GM21786 (cell line): ENCODE measurements at regions not wholly inside any gene's neighbourhood (a gene's known extent, or its start where the extent isn't known, plus 50 kb on each side); places are given as distances from the start of the nearest gene placed in this dataset.

Source experiments
- ATAC-seq: cut with Tn5 transposase; IDR thresholded peaks from one replicate; pipeline ENCODE4 v1.9.1; 2021; ENCODE audit not compliant: unreplicated experiment

GRCh38 chr2:187274146-187274545 is 173.9 kb downstream of the CALCRL start:
- ATAC-seq = no peak

- ATAC-seq = no peak
These were observed 175.8 kb downstream of the CALCRL start for GRCh38 chr2:187272255-187272654.

GRCh38 chr2:187271825-187272224 is 176.2 kb downstream of the CALCRL start:
- ATAC-seq = no peak

DNA sequence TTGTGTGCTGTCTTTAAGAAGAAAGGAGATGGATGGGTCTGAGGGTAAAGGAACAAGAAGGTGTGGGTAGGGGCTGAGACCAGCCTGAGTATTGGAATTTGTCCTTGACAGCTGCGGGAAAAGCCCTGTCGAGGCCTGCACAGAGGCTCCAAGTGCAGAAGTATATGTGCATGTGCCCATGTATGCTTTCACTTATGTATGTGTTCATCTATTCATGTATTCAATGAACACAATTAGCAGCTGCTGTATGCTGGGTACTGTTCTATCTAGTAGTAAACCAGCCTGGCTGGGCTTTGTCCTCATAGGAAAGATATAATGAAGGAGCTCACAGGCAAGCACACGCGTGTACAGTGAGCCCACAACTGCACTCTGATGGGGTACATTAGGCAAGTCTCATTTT is 181.4 kb downstream of the CALCRL start:
- no peak for ATAC-seq

- ATAC-seq = no peak
These were observed 181.9 kb downstream of the CALCRL start for GRCh38 chr2:187266147-187266546.

DNA sequence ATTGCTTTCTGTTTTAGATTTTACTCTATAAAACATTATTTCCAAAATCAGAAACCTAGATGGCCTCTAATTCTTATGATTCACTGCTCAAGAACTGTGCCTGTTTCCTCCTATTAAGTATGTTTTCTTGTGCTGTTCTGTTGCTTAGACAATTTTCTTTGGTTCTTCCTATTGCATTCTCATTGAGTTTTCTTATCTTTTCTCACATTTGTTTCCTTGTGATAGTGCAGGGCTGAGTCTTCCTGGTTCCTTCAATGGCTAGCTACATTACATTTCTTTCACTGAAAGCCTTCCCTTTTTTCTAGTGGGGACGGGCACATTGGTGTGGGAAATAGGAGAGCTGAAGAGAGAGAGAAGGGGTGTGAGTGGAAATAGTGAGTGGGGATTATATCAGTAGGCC is 183.4 kb downstream of the CALCRL start:
- ATAC-seq = no peak

DNA sequence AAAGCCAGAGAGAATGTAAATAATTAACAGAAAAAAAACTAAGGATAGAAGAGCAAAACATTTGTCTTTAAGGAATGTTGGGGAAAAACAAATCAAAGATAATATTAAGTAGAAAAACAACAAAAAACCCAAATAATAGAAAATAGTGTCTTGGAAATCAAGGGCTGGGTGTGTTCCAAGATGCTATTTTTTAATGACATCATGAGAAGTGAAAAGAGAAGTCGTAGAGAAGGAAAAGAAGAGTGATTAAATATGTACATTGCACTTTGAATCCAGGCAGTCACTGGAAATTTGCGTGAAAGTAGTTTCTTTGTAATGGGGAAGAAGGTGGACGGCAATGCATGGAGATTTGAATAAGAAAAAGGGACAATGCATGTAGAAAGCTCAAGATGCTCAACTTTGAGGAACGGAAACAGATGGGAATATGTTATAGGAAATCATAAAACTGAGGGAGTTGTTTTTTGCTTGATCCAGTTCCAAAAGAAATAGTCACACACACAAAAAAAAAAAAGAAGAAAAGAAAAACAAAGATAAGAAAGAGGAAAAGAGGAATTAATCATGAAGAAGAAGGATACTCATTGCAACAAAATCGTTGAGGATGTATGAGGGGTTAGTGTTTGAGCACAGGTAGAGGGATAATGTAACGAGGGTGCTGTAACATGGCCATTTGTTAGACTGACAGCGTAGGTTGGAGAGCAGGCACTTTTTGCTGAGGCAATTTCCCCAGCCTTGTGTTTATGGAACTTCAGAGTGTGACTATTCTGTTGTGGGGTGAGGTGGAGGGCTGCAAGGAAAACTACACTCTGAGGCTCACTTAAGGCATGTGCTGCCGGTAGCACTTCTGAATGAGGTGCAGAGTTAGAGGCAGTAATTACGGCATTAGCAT is 184.1 kb downstream of the CALCRL start:
- ATAC-seq = no peak

DNA sequence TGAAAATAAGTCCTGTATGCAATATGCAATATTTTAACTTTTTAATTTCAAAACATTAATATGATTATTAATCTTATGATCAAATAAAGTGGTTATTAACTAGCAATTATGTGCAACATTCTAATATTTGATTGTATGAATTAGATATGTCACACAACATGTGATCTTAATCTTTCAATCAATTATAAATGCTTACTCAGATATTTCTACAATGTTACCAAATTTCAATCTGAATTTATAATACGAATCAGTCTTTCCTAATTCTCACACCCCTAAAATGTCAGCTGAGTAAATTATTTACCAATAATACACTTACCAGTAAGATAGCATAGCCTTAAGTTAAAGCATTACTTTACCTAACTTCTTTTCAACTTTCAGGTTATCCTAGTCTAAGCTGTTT is 186.3 kb downstream of the CALCRL start:
- no peak for ATAC-seq

GRCh38 chr2:187252063-187252462 is 196.0 kb downstream of the CALCRL start:
- no peak for ATAC-seq

DNA sequence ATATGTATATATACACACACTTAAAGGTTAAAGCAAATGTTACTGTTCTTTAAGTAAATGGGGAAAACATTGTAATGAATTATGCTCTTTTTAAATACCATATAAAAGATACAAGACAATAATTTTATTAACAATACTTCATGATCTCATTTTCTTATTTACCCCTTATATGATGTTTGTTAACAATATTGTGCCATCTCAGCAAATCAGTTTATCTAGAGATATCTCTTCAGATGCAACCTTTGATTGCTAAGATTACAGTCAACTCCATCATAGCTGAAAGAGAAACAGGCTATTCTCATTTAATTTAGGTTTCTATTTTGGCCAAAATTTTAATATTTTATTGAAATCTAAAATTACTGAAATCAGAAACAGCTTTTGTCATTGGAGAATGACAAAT is 197.9 kb downstream of the CALCRL start:
- ATAC-seq = no peak

GRCh38 chr2:187233811-187234210 is 214.2 kb downstream of the CALCRL start:
- no peak for ATAC-seq

DNA sequence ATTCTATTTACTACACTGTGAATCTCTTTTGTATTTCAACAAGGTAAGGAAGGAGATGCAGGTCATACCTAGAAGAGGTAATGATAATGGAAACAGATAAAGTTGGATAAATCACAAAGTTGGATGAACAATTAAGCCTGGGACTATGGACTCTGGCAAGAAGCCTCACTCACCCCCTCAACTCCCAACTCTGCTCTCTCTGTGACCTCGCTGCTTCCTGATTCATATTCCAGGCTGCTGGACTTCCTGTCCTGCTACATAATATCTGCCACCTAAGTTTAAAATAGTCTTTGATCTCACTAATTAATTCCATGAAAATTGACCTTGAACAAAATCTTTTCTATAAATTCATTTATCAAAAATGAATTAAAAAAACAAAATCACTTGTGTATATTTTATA is 215.3 kb downstream of the CALCRL start:
- ATAC-seq = no peak

DNA sequence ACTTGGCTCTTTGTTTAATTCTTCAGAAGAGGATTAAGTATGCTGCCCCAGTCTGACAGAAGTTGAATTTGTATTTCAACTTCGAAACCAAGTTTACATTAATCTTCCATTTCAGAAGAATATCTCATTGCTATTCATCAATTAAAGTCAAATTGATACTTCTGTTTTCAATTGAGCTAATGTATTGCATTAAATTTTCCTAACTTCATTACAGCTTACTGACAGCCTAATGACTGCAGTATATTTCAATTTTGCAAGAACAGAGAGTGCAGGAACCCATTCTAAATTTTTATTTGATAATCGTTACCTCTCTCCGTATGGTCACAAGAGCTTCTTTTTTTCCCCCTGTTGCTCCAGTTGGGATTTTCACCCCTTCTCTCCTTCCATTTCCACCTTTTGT is 218.0 kb downstream of the CALCRL start:
- ATAC-seq = no peak

DNA sequence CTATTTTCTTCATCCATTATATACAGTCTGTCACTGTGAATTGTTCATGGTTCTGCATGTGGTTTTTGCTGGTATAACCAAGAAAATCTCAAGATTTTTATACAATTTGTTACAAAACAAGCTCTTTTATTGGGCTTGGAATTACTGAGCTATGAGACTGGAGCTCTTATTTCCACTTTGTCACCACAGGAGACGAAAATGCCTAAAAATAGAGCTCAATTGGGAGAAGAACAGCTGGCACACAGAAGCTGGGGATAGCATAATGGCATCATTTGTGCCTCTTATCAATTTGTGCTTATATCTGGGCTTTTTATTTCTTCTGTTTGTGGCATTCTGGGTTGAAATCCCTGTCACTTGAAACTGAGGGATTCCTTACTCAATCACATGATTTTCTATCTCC is 219.1 kb downstream of the CALCRL start:
- ATAC-seq = no peak

- ATAC-seq = no peak
These were observed 223.1 kb downstream of the CALCRL start for GRCh38 chr2:187224989-187225388.

GRCh38 chr2:187220071-187220470 is 228.0 kb downstream of the CALCRL start:
- ATAC-seq = no peak

DNA sequence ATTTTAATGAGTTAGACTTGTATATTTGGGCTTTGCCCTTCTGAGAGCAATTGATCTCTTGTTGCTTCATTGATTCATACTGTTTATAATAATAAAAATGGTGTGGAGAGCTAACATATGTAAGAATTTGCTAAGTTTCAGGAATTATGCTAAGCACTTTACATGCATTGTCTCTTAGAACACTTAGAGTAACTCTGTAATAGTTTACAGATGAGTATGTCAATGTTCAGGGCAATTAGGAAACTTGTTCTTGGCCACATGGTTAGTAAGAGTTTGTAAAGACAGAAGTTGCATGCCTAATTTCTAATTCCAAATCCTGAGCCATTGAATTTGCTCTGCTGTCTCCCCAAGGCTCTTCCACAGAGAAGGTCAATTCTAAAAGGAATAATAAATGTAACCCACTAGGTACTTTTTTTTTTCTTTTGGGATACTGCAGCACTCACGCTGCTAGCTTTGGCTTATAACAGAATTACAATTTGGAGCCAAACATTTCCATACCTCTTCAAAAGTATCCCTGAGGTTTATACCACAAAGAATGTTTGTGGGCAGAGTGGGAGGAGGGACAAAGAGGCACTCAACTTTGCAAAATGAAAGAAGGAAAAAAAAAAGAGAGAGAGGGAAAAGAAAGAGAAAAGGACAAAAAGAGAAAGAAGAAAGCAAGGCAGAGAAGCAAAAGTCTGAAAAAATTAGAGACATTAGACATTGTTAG is 232.4 kb downstream of the CALCRL start:
- ATAC-seq = no peak

DNA sequence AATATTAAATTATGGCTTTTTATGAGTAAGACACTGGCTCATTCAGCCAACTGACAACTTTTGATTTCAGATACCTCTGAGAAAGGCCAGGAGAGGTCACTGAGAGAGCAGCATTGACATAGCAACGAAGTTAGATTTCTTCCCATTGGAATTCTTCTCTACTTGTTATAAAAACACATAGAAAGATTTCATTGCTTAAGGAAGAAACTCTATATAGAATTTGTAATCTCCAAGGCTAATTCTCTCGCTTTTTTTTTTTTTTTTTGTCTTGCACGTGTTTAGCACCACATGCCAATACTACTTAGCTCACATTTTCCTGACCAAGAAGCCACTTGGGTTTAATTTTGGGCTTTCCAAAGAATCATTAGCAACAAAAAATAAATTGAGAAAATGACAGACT is 233.7 kb downstream of the CALCRL start:
- no peak for ATAC-seq

GRCh38 chr2:187213798-187214197 is 234.3 kb downstream of the CALCRL start:
- no peak for ATAC-seq

GRCh38 chr2:187210726-187211125 is 237.3 kb downstream of the CALCRL start:
- no peak for ATAC-seq

GRCh38 chr2:187208199-187208785 is 239.8 kb downstream of the CALCRL start:
- ATAC-seq = no peak

DNA sequence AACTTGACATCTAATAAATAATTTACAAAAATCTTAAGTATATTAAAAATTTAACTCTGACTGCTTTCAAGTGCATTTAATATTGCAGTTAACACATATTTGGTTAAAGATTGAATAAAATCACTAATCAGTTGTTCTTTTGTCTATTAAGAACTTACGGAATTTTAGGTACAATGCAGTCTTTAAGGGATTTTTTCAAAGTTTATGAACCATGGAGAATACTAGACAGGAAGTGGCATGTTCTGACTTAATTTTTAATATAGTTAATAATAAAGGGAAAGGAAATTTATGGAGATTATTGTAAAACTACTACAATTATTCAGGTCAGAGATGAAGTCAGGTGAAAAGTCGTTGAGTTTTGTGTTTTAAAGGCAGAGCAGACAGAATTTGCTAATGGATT is 240.9 kb downstream of the CALCRL start:
- no peak for ATAC-seq
